Neutrophil (primary cell): ENCODE measurements at regions not wholly inside any gene's neighbourhood (a gene's known extent, or its start where the extent isn't known, plus 50 kb on each side); places are given as distances from the start of the nearest gene placed in this dataset.

Experiments
- H3K27ac ChIP-seq: fragments of 200-600 bp; sonication (generic); 2 replicates; pipeline ENCODE4 v1.5.1; 2016; ENCODE audit warnings: mild to moderate bottlenecking, moderate library complexity
- H3K27me3 ChIP-seq: fragments of 200-600 bp; sonication (generic); 2 replicates; pipeline ENCODE4 v1.6.0; 2016; ENCODE audit warnings: mild to moderate bottlenecking
- H3K36me3 ChIP-seq: fragments of 200-600 bp; sonication (generic); 2 replicates; pipeline ENCODE4 v1.5.1; 2017
- H3K4me1 ChIP-seq, 2 experiments: fragments of 200-600 bp in 1 of 2; sonication (generic) in 1 of 2; 1 replicate in 1 of 2; 2 replicates in 1 of 2; pipeline versions ENCODE4 v1.5.1 to v1.6.1; 2013 to 2016; ENCODE audit warnings: low read depth in 1 of 2, low read length in 1 of 2, mild to moderate bottlenecking in 1 of 2, moderate library complexity in 1 of 2; ENCODE audit not compliant: control insufficient read depth in 1 of 2, insufficient read depth in 1 of 2
- H3K4me3 ChIP-seq, 2 experiments: fragments of 200-600 bp in 1 of 2; sonication (generic) in 1 of 2; 1 replicate in 1 of 2; 2 replicates in 1 of 2; pipeline ENCODE4 v1.5.1; 2013 to 2016; ENCODE audit warnings: low read depth in 1 of 2, low read length in 1 of 2, mild to moderate bottlenecking in 1 of 2, moderate library complexity in 1 of 2
- H3K9me3 ChIP-seq: fragments of 200-600 bp; sonication (generic); 2 replicates; pipeline ENCODE4 v1.5.1; 2016
- CTCF ChIP-seq: fragments of 200-600 bp; sonication (generic); IDR thresholded peaks from 2 replicates; pipeline ENCODE4 v1.5.1; 2016; ENCODE audit warnings: antibody characterized with exemption

- Histone ChIP-seq H3K4me3 (no peak overlapping the region), H3K27ac (no peak overlapping the region), H3K9me3 (no peaks in the 10 kb centered on the region), H3K27me3 (peaks cover 29% of the 10 kb centered on the region), H3K36me3 (no peaks in the 10 kb centered on the region), H3K4me1 (no peaks in the 10 kb centered on the region)
- no peak for TF ChIP-seq CTCF
These were observed 62.3 kb upstream of the KLHL29 start for GRCh38 chr2:23322567-23323197.

- Histone ChIP-seq H3K9me3 (no peaks in the 10 kb centered on the region), H3K27ac (no peak overlapping the region), H3K4me3 (no peak overlapping the region), H3K4me1 (no peaks in the 10 kb centered on the region), H3K27me3 (peaks cover 28% of the 10 kb centered on the region), H3K36me3 (no peaks in the 10 kb centered on the region)
- TF ChIP-seq CTCF, result no peak
These were observed 61.6 kb upstream of the KLHL29 start for GRCh38 chr2:23323198-23323916.

- peaks cover 21% of the 10 kb centered on the region for H3K27me3 ChIP-seq
- no peaks in the 10 kb centered on the region for H3K4me1 ChIP-seq
- H3K9me3 ChIP-seq, result no peaks in the 10 kb centered on the region
- no peak overlapping the region for H3K27ac ChIP-seq
- no peak overlapping the region for H3K4me3 ChIP-seq
- H3K36me3 ChIP-seq, result no peaks in the 10 kb centered on the region
- no peak for TF ChIP-seq CTCF
These were observed 60.9 kb upstream of the KLHL29 start for GRCh38 chr2:23323917-23324680.

GRCh38 chr2:23326330-23326729 is 58.6 kb upstream of the KLHL29 start:
- no peaks in the 10 kb centered on the region for H3K36me3 ChIP-seq
- no peaks in the 10 kb centered on the region for H3K9me3 ChIP-seq
- H3K4me3 ChIP-seq, result no peak overlapping the region
- TF ChIP-seq CTCF, result no peak
- H3K27me3 ChIP-seq, result peaks cover 1% of the 10 kb centered on the region
- H3K27ac ChIP-seq, result no peak overlapping the region
- H3K4me1 ChIP-seq, result no peaks in the 10 kb centered on the region

GRCh38 chr2:23327416-23327815 is 57.6 kb upstream of the KLHL29 start:
- no peaks in the 10 kb centered on the region for H3K4me1 ChIP-seq
- H3K4me3 ChIP-seq, result no peak overlapping the region
- no peaks in the 10 kb centered on the region for H3K27me3 ChIP-seq
- no peak overlapping the region for H3K27ac ChIP-seq
- no peaks in the 10 kb centered on the region for H3K36me3 ChIP-seq
- no peak for TF ChIP-seq CTCF
- no peaks in the 10 kb centered on the region for H3K9me3 ChIP-seq
